H54 (cell line): ENCODE measurements at regions not wholly inside any gene's neighbourhood (a gene's known extent, or its start where the extent isn't known, plus 50 kb on each side); places are given as distances from the start of the nearest gene placed in this dataset.
"Not testable (repeated sequence)": the region's sequence is repeated elsewhere in the genome, so short reads cannot be mapped to it uniquely, and the experiment has no call there.

Source experiments
- DNase-seq: peaks from one replicate; pipeline ENCODE4 v3.0.0; 2011; ENCODE audit warnings: low spot score, mixed read lengths; ENCODE audit not compliant: insufficient read length
- FAIRE-seq: peaks from 3 replicates; lab custom pipeline; 2011; peaks lifted over from hg19 to GRCh38; lab: Jason Lieb, UNC
- POLR2A ChIP-seq: IDR thresholded peaks from 2 replicates; pipeline ENCODE4 v1.6.1; 2011; ENCODE audit warnings: low read depth, mild to moderate bottlenecking, low read length

DNA sequence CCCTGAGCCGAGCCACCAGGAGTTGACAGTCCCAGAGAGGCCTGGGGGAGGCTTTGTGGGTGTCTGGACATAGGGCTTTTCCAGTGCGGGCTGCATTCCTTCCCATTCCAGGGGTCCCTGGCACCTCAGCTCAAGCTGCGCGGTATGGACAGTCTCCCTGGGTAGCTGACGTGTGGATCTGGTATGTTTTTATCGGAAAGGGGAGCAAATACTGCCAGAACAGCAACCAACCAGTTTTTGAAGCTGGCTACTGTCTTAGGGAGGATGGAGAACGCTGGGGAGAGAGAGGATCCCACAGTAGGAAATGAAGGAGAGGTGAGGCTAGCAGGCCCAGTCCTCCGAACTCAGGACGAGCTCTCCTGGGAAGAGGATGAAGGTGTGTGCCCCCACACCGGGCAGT is 103.8 kb upstream of the APCDD1 start:
- FAIRE-seq: no peak
- TF ChIP-seq POLR2A: no peak
- DNase-seq: no peak

DNA sequence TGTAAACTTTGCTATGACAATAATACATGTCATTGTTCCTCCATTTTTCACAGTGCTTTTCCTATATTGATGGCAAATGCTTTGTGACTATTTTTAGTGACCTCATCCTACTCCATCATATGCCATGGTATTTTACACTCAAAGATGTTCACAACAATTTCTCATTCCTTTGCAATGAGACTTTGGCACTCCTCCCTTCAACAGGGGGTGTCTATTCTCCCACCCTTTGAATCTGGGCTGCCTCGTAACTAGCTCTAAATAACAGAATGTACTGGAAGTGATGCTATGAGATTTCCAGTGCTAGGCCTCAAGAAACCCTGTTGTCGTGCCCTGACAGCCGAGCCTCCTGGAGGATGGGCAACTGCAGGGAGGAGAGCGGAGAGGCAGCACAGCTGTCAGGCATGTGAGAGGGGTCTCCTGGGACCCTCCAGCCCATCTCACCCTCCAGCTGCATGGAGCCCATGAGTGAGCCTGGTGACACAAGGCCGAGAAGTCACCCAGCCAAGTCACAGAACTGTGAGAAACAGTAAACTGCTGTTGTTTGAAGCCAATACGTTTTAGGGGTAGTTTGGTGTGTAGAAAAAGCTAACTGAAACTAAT is 103.1 kb upstream of the APCDD1 start:
- TF ChIP-seq POLR2A: no peak
- FAIRE-seq (no peak), DNase-seq (no peak)

DNA sequence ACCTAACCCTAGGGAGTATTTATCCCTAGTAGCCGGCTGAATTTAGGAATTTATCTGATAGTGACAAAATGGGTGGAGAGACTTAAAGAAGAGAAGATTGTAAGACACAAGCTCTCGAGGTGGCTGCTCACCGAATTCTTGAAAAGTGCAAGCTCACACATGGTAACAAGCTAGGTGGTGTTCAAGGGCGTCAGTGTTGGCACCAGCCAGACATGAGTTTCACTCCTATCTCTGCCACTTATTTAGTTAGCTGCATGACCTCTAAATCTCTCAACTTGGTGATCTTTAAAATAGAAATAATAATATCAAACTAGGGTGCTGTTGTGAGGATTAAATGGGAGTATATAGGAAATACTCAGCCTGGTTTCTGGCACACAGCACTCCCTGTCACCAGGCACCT is 102.6 kb upstream of the APCDD1 start:
- no peak for TF ChIP-seq POLR2A
- no peak for FAIRE-seq
- no peak for DNase-seq

DNA sequence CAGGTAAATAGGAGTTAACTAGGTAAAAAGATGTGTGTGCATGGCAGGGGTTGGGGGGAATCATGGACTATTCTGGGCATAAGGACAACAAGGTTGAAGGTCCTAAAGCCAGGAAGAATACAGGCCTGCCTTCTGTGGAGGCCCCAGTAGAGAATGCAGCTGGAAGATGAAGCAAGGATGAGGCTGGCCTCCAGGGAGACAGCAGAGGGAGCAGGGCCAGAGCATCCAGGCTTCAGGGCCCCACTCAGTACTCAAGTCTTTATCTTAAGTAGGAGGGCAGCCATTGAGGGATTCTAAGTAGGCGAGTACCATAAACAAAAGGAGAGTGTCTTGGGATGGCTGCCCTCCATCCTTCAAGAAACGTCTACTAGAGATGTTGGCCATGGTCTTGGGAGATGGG is 101.8 kb upstream of the APCDD1 start:
- DNase-seq (no peak), FAIRE-seq (no peak)
- TF ChIP-seq POLR2A: no peak

DNA sequence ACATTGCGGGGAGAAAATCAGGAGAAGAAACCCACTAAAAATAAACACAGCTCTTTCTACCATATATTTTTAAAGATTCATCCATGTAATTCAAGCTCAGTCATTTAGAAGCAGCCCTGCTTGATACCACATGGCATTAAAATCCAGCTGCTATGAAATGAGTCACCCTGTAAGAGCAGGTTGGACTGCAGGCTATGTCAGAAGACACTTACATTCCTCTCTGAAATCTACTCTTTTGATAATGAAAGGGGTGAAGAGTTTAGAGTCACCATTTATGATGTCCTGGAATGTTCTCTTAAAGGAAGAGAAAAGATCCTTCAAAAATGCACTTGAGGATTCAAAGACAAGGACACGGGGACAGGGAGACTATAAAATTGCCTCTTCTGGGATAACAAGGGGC is 100.6 kb upstream of the APCDD1 start:
- DNase-seq (no peak), FAIRE-seq (no peak)
- TF ChIP-seq POLR2A: no peak

DNA sequence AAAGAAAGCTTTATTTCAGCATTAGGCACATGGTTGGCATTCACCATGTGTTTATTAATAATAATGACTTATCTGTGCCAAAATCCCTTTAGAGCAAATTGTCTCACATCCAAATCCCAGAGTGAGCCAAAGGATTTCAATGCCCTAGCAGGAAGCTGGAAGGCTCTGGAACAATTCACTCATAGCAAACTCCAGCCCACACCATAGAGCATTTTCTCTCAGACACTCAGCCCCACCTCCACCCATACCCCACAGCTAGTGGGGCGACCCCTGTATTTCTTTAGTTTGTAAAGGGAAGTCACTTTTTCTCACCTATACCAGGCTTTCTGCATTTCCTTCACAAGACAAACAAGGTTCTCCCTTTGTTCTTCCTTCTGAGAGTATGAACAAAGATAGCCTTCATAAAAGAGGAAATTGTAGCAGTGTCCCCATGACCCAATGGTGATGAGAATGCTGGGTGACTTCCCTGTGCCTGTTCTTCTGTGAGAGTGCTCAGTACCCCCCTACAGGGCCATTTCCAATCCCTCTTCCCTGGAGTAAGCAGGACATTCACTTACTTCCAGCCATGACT is 100.1 kb upstream of the APCDD1 start:
- no peak for FAIRE-seq
- TF ChIP-seq POLR2A: no peak
- no peak for DNase-seq

DNA sequence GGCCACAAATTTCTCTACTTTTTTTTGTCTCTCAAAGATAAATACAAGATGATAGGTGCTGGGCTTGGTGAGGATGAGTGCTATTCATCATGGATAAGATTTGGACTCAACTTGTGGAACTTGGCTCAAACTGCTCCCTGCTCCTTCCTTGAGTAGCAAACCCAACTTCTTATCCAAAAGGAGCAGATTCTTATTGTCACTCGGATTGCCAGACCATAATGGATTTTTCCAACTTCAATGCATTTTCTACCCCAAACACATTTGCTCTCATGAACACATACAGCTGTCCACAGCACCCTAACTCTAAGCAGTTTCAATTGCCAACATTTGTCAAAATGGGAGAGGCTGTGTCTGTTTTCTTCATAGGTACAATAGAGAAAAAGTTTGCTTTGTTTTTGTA is 99.5 kb upstream of the APCDD1 start:
- no peak for TF ChIP-seq POLR2A
- DNase-seq (no peak), FAIRE-seq (no peak)

DNA sequence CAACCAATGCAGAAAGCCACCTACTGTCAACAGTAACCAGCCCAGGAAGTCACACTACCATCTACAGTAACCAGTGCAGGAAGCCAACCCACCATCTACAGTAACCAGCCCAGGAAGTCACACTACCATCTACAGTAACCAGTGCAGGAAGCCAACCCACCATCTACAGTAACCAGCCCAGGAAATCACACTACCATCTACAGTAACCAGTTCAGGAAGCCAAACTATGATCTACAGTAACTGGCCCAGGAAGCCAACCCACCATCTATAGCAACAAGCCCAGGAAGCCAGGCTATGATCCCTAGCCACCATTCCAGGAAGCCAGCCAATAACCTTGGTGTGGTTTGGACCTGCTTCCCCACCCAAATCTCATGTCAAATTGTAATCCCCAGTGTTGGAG is 97.4 kb upstream of the APCDD1 start:
- not testable (repeated sequence) for DNase-seq, FAIRE-seq

DNA sequence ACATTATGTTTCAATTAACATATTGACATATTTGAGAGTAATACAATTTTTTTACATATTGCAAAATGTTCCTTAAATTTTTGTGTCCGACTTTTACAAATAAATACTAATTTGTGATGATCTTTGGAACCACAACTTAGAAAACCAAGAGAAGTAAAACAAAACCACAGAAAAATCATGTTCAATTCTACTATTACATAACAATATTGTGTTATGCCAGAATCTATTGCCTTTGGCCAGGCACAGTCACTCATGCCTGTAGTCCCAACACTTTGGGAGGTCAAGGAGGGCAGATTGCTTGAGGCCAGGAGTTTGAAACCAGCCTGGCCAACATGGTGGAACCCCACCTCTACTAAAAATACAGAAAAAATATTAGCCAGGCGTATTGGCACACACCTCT is 92.8 kb upstream of the APCDD1 start:
- FAIRE-seq: no peak
- TF ChIP-seq POLR2A: no peak
- DNase-seq: no peak

DNA sequence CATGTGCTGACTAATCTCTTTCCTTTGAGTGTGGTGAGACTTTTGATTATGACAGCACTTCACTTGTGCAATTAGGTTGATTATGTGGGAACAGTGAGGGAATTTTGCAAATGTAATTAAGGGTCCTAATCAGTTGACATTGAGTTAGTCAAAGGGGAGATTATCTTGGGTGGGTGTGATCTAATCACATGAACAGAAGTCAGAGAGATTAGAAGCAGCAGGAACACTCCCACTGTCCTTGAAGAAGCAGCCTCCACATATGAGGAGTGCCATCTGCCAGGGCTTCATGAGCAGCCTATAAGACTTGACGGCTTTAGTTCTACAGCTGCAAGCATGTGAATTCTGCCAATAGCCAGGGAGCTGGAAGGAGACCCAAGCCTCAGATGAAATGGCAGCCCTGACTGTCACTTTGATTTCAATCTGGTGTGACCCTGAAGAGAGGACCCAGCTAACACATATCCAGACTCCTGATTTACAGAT is 89.4 kb upstream of the APCDD1 start:
- no peak for TF ChIP-seq POLR2A
- no peak for DNase-seq
- FAIRE-seq: no peak

DNA sequence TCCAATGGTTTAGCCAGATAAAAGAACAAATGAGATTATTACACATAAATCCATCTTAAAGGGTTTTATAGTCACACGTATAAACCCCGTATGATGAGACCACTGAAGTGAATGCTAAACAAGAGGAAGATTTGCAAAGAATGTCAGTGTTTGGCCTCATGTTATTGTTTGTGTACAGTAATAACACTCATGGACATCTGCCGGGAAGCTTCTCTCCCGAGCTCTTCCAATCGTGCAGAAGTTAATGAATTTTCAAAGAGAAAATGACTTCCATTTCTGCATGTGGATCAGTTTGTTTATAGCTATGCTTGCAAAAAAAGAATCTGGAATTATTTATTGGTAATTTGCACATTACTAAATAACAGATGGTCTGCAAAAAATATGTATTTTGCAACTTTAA is 88.5 kb upstream of the APCDD1 start:
- no peak for TF ChIP-seq POLR2A
- DNase-seq: no peak
- no peak for FAIRE-seq

DNA sequence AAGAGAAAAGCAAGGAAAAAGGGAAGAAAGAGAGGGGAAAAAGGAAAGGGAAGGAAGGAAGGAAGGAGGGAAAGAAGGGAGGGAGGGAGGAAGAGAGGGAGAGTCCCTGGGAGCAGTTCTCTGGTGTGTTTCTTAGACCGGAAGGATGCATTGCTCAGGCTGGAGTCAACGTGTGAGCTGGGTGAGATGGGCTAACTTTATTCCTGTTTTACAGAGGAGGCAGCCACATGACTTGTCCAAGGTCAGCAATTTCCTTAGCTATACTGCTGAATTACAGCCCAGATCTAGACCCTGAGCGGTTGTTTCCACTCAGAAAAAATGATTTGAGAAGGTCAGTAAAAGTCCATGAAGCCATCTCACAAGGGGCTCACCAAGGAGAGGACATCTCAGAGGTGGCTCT is 86.6 kb upstream of the APCDD1 start:
- no peak for FAIRE-seq
- DNase-seq: no peak
- no peak for TF ChIP-seq POLR2A

DNA sequence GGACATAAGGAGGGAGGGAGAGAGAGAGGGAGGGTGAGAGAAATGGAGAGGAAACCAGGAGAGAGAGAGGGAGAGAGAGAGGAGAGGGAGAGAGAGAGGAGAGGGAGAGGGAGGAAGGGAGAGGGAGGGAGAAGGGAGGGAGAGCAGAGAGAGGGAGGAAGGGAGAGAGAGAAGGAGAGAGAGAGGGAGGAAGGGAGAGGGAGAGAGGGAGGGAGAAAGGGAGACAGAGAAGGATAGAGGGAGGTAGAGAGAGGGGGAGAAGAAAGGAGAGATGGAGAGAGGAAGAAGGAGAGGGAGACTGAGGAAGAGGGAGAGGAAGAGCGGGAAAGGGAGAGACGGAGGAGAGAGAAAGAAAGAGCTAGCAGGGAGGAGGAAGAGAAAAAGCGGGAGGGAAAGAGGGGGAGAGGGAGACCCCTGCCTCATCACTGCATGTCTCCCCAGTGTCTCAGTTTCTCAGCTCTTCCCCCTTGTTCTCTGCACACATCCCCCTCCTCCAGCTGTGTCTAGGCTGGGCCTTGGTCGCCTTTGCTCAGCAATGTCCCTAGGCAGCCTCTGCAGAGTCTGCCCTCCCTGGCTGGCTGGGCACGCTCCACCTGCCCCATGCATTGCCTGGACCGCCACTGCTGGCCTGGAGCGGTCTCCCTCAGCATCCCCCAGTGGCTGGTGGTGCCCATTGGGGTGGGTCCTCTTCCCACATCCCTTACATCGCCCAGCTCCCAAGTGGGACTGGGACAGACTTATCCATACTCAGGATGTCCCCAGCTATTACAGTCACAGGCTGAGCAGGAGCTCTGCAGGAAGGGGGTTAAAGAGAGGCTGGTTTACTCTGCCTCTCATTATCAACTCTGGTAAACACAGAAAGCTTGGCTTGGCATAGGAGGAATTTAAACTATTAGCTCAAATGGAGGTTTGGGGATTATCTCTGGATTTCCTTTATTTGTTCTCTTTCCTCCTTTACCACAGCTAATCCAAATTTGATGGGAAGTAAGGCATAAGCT is 85.7 kb upstream of the APCDD1 start:
- DNase-seq (no peak), FAIRE-seq (no peak)
- TF ChIP-seq POLR2A: no peak

DNA sequence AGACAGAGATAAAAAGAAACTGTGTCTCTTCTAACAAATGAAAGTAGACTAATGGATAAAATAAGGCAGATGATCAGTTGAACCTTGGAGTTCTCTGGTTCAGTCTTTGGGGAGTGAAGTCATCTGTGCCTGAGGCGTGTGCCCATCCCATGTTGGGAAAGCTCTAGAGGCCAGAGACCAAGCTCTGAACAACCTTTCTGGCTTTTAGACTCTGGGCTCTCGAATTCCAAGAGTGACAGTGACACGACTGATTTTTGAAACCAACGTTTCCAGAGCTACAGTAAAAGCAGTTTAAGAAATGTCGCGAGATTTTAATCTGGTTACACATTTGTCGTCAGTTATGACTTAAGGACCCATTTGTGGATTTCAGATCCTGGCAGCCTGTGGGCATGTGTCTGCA is 83.7 kb upstream of the APCDD1 start:
- FAIRE-seq: no peak
- no peak for TF ChIP-seq POLR2A
- no peak for DNase-seq
